ENCODE measurements at regions not wholly inside any gene's neighbourhood (a gene's known extent, or its start where the extent isn't known, plus 50 kb on each side); places are given as distances from the start of the nearest gene placed in this dataset.

GRCh38 chr4:20487852-20488251, 212.4 kb upstream of the PACRGL start:
- H3K4me1 ChIP-seq: no peaks in the 10 kb centered on the region
- no peaks in the 10 kb centered on the region for H3K9me3 ChIP-seq
- H3K4me3 ChIP-seq: no peak overlapping the region
- H3K9ac ChIP-seq (ENCODE audit: low read depth in 2 of 2, low read length in 2 of 2): no peak overlapping the region
- H3K36me3 ChIP-seq: no peaks in the 10 kb centered on the region
- no peaks in the 10 kb centered on the region for H3K27me3 ChIP-seq
- no peak for DNase-seq
- no peak overlapping the region for H3K27ac ChIP-seq
- intact Hi-C loops (cut with DNase I): no loop called here
- TF ChIP-seq, protein P1, sequence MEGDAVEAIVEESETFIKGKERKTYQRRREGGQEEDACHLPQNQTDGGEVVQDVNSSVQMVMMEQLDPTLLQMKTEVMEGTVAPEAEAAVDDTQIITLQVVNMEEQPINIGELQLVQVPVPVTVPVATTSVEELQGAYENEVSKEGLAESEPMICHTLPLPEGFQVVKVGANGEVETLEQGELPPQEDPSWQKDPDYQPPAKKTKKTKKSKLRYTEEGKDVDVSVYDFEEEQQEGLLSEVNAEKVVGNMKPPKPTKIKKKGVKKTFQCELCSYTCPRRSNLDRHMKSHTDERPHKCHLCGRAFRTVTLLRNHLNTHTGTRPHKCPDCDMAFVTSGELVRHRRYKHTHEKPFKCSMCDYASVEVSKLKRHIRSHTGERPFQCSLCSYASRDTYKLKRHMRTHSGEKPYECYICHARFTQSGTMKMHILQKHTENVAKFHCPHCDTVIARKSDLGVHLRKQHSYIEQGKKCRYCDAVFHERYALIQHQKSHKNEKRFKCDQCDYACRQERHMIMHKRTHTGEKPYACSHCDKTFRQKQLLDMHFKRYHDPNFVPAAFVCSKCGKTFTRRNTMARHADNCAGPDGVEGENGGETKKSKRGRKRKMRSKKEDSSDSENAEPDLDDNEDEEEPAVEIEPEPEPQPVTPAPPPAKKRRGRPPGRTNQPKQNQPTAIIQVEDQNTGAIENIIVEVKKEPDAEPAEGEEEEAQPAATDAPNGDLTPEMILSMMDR (IDR thresholded peaks at IDR 0.05): no peak

DNA sequence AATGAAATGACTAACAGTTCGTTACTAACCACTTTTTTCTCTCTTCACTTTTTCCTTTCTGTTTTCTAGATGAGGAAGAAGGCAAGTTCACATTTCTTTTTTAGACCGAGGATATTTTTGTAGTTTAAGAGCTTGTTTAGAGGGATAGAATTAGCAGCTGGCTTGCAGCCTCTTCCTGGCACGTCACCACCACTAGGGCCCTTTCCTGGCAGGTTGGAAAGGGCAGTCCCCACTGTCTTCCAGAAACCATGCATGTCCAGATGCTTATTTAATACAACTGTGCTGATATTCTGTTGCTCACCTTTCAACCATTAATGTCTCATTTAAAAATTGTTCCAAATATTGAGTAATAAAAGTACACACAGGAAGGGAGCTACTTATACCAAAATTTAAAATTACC, 209.5 kb upstream of the PACRGL start:
- TF ChIP-seq, protein P1 (IDR thresholded peaks at IDR 0.05): no peak
- Histone ChIP-seq H3K4me3 (no peak overlapping the region), H3K4me1 (no peaks in the 10 kb centered on the region), H3K27me3 (no peaks in the 10 kb centered on the region), H3K27ac (no peak overlapping the region), H3K9ac (ENCODE audit: low read depth in 2 of 2, low read length in 2 of 2) (no peak overlapping the region), H3K36me3 (no peaks in the 10 kb centered on the region), H3K9me3 (no peaks in the 10 kb centered on the region)
- no peak for DNase-seq
- intact Hi-C loops (cut with DNase I): no loop called here

DNA sequence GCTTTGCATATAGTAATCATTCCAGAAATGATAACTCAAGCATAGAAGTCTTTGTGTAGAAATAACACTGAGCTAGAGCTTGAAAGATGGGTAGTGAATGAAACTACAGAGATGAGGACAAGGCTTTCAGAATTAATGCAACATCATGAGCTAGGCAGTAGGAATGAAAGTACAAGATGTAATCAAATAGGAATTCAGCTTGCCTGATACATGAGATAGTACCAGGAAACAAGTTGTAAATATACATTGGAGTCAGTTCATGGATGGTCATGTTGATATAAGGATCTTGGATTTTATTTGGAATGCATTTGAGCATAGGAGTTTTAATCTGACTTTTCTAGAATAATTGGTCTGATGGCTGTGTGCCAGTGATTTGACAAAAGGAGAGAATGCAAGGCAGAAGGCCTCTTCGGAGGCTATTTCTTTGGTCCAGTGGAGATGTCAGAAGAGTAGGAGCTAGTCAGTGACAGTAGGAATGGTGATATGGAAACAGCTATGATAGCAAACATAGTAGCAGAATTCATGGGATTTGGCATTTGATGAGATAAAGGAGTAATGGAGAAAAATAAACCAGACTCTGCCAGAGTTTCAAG, 206.4 kb upstream of the PACRGL start:
- Histone ChIP-seq H3K4me3 (no peak overlapping the region), H3K27ac (no peak overlapping the region), H3K9ac (ENCODE audit: low read depth in 2 of 2, low read length in 2 of 2) (no peak overlapping the region), H3K36me3 (no peaks in the 10 kb centered on the region), H3K9me3 (no peaks in the 10 kb centered on the region), H3K27me3 (no peaks in the 10 kb centered on the region), H3K4me1 (no peaks in the 10 kb centered on the region)
- intact Hi-C loops (cut with DNase I): no loop called here
- TF ChIP-seq, protein P1 (IDR thresholded peaks at IDR 0.05): no peak
- no peak for DNase-seq

DNA sequence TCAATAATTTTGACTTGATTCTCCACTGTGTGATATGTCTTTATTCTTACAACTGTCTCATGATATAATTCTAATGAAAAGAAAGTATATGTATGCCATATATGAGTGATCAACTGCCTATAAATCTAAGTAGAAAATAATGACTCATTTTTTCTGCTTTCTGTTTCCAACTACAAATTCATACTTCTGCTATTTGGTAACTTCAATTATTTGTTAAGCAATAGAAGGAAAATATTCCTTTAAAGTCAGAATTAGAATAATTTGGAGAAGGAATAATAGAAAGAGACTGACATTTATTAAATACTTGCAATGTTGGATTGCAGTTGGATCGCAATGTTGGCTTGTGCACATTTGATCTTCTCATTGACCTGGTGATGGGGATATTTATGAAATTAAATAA, 204.2 kb upstream of the PACRGL start:
- intact Hi-C loops (cut with DNase I): no loop called here
- H3K9me3 ChIP-seq: no peaks in the 10 kb centered on the region
- H3K4me1 ChIP-seq: no peaks in the 10 kb centered on the region
- no peak overlapping the region for H3K4me3 ChIP-seq
- H3K36me3 ChIP-seq: no peaks in the 10 kb centered on the region
- no peak for DNase-seq
- TF ChIP-seq, protein P1 (IDR thresholded peaks at IDR 0.05): no peak
- H3K27me3 ChIP-seq: no peaks in the 10 kb centered on the region
- H3K9ac ChIP-seq (ENCODE audit: low read depth in 2 of 2, low read length in 2 of 2): no peak overlapping the region
- no peak overlapping the region for H3K27ac ChIP-seq

DNA sequence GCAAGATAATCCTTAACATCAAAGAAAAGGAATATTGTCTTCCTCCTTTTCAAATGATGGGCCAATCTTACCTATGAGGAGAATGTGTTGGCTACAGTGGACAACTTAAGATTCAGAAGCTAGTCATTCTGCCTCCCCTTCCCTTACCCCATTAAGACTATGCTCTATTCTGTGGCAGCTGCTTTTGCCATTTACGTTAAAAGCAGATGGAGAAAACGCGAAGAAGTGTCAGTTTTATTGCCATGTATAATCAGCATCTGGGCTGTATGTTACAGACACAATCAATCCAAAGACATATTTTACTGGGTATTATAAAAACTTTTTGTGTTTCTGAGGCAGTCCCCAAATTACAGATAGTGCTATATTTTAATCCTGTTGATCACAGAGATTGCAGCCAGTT, 196.1 kb upstream of the PACRGL start:
- TF ChIP-seq, protein P1 (IDR thresholded peaks at IDR 0.05): no peak
- H3K27me3 ChIP-seq: no peaks in the 10 kb centered on the region
- no peaks in the 10 kb centered on the region for H3K36me3 ChIP-seq
- H3K9me3 ChIP-seq: no peaks in the 10 kb centered on the region
- DNase-seq: no peak
- intact Hi-C loops (cut with DNase I): no loop called here
- H3K9ac ChIP-seq (ENCODE audit: low read depth in 2 of 2, low read length in 2 of 2): no peak overlapping the region
- no peaks in the 10 kb centered on the region for H3K4me1 ChIP-seq
- no peak overlapping the region for H3K4me3 ChIP-seq
- H3K27ac ChIP-seq: no peak overlapping the region

Data from colonic mucosa (tissue), 4 donors.